H1 (cell line): ENCODE measurements at regions not wholly inside any gene's neighbourhood (a gene's known extent, or its start where the extent isn't known, plus 50 kb on each side); places are given as distances from the start of the nearest gene placed in this dataset.

ENCODE experiments used
- HDAC2 ChIP-seq, 2 experiments: fragments of 300-600 bp in 1 of 2; sonication (generic) in 1 of 2; IDR thresholded peaks; 2 replicates each; pipeline ENCODE4 v1.6.1; 2011 to 2012; ENCODE audit warnings: low read depth in 2 of 2, low read length in 2 of 2, mild to moderate bottlenecking in 2 of 2, moderate library complexity in 2 of 2, borderline replicate concordance in 1 of 2, inconsistent platforms in 1 of 2
- POLR2A ChIP-seq, 2 experiments: IDR thresholded peaks; 1 replicate in 1 of 2; 2 replicates in 1 of 2; pipeline ENCODE4 v1.6.1; 2011; ENCODE audit warnings: low read depth in 2 of 2, low read length in 2 of 2, mild to moderate bottlenecking in 2 of 2; ENCODE audit errors: control extremely low read depth in 1 of 2
- SIX5 ChIP-seq: IDR thresholded peaks from 2 replicates; pipeline ENCODE4 v1.6.1; 2011; ENCODE audit warnings: mild to moderate bottlenecking, low read depth, low read length
- TAF7 ChIP-seq: optimal IDR thresholded peaks from 2 replicates; pipeline ENCODE3; 2011; ENCODE audit warnings: low read depth, mild to moderate bottlenecking, inconsistent platforms, low read length, moderate library complexity, borderline replicate concordance
- TCF12 ChIP-seq: IDR thresholded peaks from 2 replicates; pipeline ENCODE4 v1.6.1; 2011; ENCODE audit warnings: low read depth, mild to moderate bottlenecking, low read length
- TEAD4 ChIP-seq: IDR thresholded peaks from 2 replicates; pipeline ENCODE4 v1.6.1; 2012; ENCODE audit warnings: low read depth, low read length, inconsistent platforms, mixed read lengths

GRCh38 chr5:105150323-105150722 lies 1587.7 kb upstream of the NUDT12 start (continued):
- TF ChIP-seq TAF7 (no peak), TCF12 (no peak), SIX5 (no peak), HDAC2 (IDR thresholded peaks at IDR 0.05; ENCODE audit: borderline replicate concordance in 1 of 2, low read depth in 2 of 2, low read length in 2 of 2) (no peak), TEAD4 (no peak), POLR2A (IDR thresholded peaks at IDR 0.05; ENCODE audit: control extremely low read depth in 1 of 2, low read depth in 2 of 2, low read length in 2 of 2) (no peak)
- TF ChIP-seq, all 59 proteins: peak for 0
